Stimulated activated naive CD8-positive, alpha-beta T cell treated with anti-CD3 and anti-CD28 coated beads, Interleukin-15, Interleukin-2, amounts not matched to agents 100 U/mL and 50 U/mL, for 24 hours (primary cell): ENCODE measurements at regions not wholly inside any gene's neighbourhood (a gene's known extent, or its start where the extent isn't known, plus 50 kb on each side); places are given as distances from the start of the nearest gene placed in this dataset.
"Not testable (repeated sequence)": the region's sequence is repeated elsewhere in the genome, so short reads cannot be mapped to it uniquely, and the experiment has no call there.

Experiments used
- ATAC-seq: fragments of 150-1000 bp; cut with Tn5 transposase; one replicate; pipeline ENCODE4 v1.10.0; 2021
- DNase-seq: peaks from one replicate; pipeline ENCODE4 v3.0.0; 2021

DNA sequence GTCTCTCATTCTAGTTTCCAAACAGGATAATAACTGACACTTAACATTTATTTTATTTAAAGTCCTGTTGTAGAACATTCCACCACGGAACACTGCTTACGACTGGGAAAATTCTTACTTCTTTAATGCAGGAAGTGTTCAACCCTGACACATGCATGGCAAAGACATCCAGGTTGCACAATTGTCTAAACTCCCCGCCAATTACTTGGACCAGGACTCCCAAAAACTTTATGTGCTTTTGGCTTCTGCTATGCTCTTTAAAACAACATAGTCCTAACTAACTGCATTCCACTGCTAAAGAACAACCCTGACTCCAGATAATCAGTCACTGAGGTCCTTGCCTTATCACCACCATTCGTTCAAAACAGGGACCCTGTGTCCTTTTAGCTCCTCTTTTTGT lies 995.8 kb downstream of the LTN1 start:
- DNase-seq, ATAC-seq: not testable (repeated sequence)

DNA sequence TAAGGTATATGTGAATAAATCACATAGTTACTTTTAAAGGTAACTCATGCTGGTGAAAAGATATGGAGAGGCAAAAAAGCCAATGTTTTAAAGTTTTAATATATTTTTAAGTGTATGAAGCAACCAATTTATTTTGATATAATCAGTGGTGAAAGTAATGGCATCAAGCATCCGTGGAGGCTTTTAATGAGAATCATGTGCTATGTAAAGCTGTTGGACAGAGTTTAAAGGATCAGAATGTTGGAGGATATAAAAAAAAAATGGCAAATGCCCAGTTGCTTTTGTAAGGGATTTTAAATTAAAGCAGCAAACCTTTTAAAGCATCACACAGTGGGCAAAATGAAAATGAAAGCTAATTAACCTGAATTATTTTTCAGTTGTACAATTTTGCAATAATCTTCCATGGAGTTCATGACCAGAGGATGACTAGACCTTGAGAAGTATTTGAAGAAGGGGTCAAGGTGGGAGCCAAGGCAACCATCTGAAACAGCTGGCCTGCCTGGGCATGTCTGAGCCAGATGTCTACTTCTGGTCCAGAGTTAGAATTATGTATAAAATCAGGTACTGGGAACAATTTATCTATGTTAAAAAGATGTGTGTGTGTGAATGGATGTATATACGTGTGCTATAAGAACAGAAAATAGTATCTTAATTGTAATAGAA lies 1007.9 kb downstream of the LTN1 start:
- not testable (repeated sequence) for DNase-seq, ATAC-seq

GRCh38 chr21:27979446-27979845 lies 1012.6 kb upstream of the ADAMTS5 start:
- ATAC-seq, DNase-seq: not testable (repeated sequence)

GRCh38 chr21:27975514-27975913 lies 1008.6 kb upstream of the ADAMTS5 start:
- DNase-seq (no peak), ATAC-seq (no peak)

DNA sequence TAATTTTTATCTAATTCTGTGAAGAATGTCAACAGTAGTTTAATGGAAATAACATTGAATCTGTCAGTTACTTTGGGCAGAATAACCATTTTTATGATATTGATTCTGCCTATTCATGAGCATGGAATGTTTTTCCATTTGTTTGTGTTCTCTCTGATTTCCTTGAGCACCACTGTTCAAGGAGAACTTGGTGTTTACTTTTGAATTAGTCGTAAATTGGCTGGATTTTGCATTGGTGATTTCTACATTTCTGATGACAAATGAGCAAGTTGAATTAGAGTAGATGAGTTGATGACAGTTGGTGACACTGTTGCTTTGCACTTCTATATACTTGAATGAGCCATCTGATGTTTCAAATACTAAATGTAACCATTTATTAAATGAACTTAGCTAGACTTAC lies 1007.3 kb upstream of the ADAMTS5 start:
- not testable (repeated sequence) for ATAC-seq, DNase-seq

GRCh38 chr21:27968240-27968639 lies 1001.4 kb upstream of the ADAMTS5 start:
- not testable (repeated sequence) for DNase-seq, ATAC-seq

DNA sequence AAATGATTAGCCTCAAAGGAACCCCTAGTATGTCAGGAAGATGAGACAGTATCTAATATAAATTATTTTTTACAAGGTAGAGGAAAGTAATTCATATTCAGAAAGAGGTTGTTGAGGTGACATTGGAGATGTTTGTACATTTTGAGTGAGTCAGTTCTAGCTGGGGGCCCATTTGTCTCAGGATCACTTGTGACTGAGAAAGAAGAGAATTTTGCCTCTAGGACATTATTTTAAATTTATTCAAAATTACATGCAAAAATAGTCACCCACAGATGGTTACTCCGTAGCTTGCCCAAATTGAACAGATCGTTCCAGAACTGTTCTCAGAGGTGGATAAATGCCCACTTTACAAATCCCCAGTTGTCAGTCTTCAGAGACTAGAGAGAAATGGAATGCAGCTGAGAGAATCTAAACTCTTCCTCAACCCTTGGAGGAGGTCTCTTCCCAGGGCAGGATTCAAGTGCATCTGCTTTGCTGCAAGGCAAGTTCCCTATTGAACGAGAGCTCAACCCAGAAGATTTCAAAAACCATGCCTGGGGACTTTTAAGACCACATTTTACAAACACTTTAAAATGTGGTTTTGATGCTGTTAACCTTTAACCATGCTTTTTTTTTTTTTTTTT lies 987.8 kb upstream of the ADAMTS5 start:
- DNase-seq = no peak
- ATAC-seq = no peak

DNA sequence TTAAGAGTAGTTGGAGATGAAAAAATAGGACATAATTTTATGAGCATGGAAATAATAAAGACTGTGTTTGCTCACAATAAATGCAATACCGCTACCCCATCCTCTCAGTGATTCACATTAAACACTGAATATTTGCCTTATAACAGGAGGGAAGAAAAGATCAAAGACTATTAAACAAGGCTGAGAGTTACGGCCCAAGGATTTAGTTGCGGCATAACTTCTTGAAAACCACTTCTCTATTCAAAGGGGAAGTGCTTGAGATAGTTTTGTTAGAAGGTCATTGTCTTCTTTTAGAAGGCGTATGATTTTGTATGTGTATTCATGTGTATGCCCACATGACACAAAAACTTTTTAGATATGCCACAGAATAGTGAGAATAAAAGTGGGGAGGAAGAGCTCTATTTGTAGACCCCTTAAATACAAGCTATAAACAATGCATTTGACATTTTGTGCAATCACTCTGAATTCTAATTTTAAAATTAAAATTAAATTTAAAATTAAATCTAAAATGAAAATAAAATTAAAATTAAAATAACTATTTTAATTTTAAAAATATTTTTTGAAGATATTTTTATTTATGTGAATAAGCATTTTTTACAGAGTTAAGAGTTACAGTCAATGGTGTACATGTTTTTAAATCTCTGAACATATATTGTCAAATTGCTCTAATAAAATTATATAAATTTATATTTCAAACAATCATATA lies 986.6 kb upstream of the ADAMTS5 start:
- ATAC-seq (no peak), DNase-seq (no peak)

- not testable (repeated sequence) for ATAC-seq, DNase-seq
These were observed 982.2 kb upstream of the ADAMTS5 start for GRCh38 chr21:27949093-27949492.

- DNase-seq, ATAC-seq: not testable (repeated sequence)
These were observed 963.4 kb upstream of the ADAMTS5 start for GRCh38 chr21:27930108-27930767.

DNA sequence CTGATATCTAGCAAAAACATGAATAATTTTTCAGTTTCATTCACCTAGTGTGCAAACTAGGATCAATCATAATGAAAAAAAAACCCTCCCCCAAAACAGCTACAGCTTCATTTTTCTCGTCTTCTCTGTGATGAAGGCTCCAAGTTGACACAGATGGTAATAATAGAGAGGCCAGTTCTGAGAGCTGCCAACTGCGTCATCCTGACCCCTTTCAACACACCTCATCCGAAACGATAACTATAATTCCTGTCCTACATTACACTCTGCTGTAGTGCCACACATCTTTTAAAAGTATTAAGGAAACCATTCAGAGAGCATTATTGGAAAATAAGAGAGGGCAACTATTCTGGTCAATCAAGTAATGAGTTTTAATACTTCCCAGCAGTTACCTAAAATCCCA lies 962.3 kb upstream of the ADAMTS5 start:
- not testable (repeated sequence) for ATAC-seq

GRCh38 chr21:27928534-27929115 lies 961.7 kb upstream of the ADAMTS5 start:
- not testable (repeated sequence) for ATAC-seq, DNase-seq

More for the DNA sequence above, 962.3 kb upstream of the ADAMTS5 start:
- DNase-seq = not testable (repeated sequence)

DNA sequence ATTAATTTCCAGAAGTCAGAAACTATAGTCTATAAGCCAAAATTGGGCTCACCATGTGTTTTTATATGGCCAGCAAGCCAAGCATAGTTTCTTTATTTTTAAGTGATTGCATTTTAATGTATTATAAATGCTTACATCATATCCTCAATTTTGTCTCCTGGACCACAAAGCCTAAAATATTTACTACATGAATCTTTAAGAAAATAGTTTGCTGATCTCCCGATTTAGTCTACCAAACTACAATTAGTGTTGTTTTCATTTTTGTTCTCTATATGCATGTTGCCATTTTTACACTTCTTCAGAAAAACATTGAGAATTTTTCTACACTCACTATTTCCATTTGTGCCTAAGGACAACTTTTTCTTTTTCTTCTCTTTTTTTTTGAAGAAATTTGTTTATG lies 954.5 kb upstream of the ADAMTS5 start:
- not testable (repeated sequence) for DNase-seq, ATAC-seq

DNA sequence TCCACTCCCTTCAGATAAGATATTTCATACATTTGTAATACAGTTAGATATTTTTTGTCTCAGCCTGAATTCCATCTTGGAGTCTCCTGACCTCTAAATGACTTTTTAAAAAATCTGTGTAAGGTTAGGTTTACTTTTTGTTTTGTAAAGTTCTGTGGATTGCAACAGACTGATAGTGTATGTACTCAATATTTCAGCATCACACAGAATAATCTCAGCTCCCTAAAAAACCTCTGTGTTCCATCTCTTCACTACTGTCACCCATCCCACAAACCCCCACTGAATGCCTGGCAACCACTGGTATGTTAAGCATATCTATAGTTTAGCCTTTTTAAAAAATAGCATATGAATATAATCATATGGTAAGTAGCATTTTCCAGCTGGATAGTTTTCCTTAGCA lies 951.1 kb upstream of the ADAMTS5 start:
- not testable (repeated sequence) for DNase-seq, ATAC-seq

DNA sequence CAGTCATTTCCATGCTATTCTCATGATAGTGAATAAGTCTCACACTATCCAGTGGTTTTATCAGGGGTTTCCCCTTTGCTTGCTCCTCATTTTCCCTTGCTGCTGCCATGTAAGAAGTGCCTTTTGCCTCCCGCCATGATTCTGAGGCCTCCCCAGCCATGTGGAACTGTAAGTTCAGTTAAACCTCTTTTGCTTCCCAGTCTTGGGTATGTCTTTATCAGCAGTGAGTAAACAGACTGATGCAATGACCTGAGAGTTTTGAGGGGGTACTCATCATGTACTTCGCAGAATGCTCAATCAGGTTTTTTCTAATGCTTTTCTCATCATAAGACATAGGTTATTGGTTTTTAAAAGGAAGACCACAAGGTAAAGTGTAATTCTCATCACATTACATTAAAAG lies 949.4 kb upstream of the ADAMTS5 start:
- not testable (repeated sequence) for DNase-seq, ATAC-seq

GRCh38 chr21:27912133-27912532 lies 945.2 kb upstream of the ADAMTS5 start:
- not testable (repeated sequence) for DNase-seq, ATAC-seq

DNA sequence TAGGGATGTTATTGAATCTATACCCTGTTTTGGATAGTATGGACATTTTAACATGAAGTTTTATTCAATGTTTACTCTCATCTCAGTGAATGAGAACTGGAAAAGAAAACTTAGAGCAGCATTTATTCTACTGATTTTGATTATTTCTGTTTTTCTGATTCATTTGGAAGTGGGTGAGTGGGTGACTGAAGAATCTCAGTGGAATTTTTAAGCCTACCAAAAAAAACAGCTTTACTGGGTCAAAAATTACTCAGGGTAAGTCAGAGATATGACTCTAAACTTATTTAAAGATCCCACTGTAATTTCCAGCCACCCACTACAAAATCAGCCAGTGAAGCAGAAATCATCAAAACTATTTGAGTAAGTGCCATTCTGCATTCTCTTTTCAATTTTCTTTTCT lies 942.6 kb upstream of the ADAMTS5 start:
- not testable (repeated sequence) for ATAC-seq, DNase-seq

DNA sequence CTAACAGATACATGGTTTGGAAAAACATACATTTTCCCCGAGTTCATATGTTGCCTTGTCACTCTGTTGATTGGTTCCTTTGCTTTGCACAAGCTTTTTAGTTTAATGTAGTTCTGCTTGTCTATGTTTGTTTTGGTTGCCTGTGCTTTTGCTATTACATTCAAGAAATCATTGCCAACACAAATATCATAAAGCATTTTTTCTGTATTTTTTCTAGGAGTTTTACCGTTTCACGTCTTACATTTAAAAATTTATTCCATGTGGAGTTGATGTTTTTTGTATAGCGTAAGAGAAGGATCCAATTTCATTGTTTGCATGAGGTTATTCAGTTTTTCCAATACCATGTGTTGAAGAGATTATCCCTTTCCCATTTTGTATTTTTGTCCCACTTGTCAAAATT lies 941.9 kb upstream of the ADAMTS5 start:
- not testable (repeated sequence) for ATAC-seq, DNase-seq

DNA sequence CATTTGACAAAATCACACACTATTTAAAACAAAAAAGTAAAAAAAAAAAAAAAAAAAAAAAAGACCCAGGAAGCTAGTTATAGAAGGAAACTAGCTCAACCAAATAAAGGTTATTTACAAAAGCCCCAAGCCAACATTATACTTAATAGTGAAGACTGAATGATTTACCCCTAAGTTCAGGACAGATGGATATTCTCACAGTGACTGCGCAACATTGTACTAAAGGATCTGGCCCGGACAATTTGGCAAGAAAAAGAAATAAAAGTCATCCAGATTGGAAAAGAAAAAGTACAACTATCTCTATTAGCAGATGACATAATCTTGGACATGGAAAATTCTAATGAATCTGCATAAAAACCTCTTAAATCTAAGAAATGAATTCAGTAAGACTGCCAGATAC lies 936.0 kb upstream of the ADAMTS5 start:
- not testable (repeated sequence) for ATAC-seq, DNase-seq

- not testable (repeated sequence) for ATAC-seq, DNase-seq
These were observed 926.7 kb upstream of the ADAMTS5 start for GRCh38 chr21:27893619-27894018.

DNA sequence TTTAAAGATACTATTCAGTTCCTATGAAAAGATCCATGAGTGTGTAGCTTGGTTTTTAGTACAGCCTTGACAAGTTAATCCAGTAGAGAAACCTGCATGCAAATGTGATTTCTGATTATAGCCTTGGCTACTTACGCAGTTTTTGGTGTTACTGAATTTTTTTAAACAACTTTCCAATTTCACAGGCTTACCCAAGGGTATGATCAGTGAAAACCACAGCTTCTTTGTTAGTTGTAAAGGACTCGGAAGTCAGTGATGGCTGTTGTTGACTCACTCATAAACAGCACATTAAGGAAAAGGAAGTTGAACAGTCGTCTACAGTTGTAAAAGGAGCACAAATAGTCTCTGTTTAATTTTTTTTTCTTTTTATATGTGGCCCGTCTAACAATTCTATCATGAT lies 924.6 kb upstream of the ADAMTS5 start:
- ATAC-seq, DNase-seq: not testable (repeated sequence)
